HepG2 (cell line): ENCODE measurements at regions not wholly inside any gene's neighbourhood (a gene's known extent, or its start where the extent isn't known, plus 50 kb on each side); places are given as distances from the start of the nearest gene placed in this dataset.
A peak's percentile ranks its signal among the peaks of the same experiment; 100 is the strongest.

Experiments used
- CEBPZ ChIP-seq: IDR thresholded peaks from 2 replicates; pipeline ENCODE4 v1.6.1; 2012; ENCODE audit warnings: low read length, improper control_type of control experiment
- CREB3 ChIP-seq: sonication (generic); formaldehyde crosslinking; IDR thresholded peaks from 2 replicates; pipeline ENCODE4 v1.5.0; 2020; ENCODE audit warnings: missing genetic modification reagents
- GZF1 ChIP-seq: sonication (generic); formaldehyde crosslinking; IDR thresholded peaks from 2 replicates; pipeline ENCODE4 v1.5.1; 2020; ENCODE audit warnings: mild to moderate bottlenecking, missing genetic modification reagents
- KDM1A ChIP-seq: IDR thresholded peaks from 2 replicates; pipeline ENCODE4 v1.6.1; 2016; ENCODE audit warnings: missing compliant biosample characterization
- MTA1 ChIP-seq: sonication (generic); formaldehyde crosslinking; IDR thresholded peaks from 2 replicates; pipeline ENCODE4 v1.4.0; 2020; ENCODE audit warnings: missing genetic modification reagents, mild to moderate bottlenecking, borderline replicate concordance
- NR0B2 ChIP-seq: sonication (generic); formaldehyde crosslinking; IDR thresholded peaks from 2 replicates; pipeline ENCODE4 v1.4.0; 2020; ENCODE audit warnings: mild to moderate bottlenecking, missing genetic modification reagents
- NR2F1 ChIP-seq, 2 experiments: fragments of 450-650 bp in 1 of 2; formaldehyde crosslinking in 1 of 2; IDR thresholded peaks; 2 replicates each; pipeline versions ENCODE4 v1.5.0 to v1.6.1; 2016 to 2020; ENCODE audit warnings: mild to moderate bottlenecking in 1 of 2, missing compliant biosample characterization in 1 of 2, missing genetic modification reagents in 1 of 2, moderate library complexity in 1 of 2
- SNRNP70 ChIP-seq: fragments of 200-400 bp; formaldehyde crosslinking; IDR thresholded peaks from 2 replicates; pipeline ENCODE4 v1.6.1; 2017; ENCODE audit warnings: mild to moderate bottlenecking, low read depth, low read length, moderate library complexity
- TAF1 ChIP-seq: sonication (generic); formaldehyde crosslinking; IDR thresholded peaks from 2 replicates; pipeline ENCODE4 v1.4.0; 2020; ENCODE audit warnings: missing genetic modification reagents
- TCF12 ChIP-seq, 2 experiments: fragments of 450-650 bp in 1 of 2; sonication (generic) in 1 of 2; formaldehyde crosslinking in 1 of 2; IDR thresholded peaks; 2 replicates each; pipeline versions ENCODE4 v1.6.1 to v1.8.0; 2017 to 2022; ENCODE audit warnings: antibody characterized with exemption in 1 of 2, mild to moderate bottlenecking in 1 of 2, missing genetic modification reagents in 1 of 2, moderate library complexity in 1 of 2
- TMF1 ChIP-seq: sonication (generic); formaldehyde crosslinking; IDR thresholded peaks from 2 replicates; pipeline ENCODE4 v1.8.1; 2022; ENCODE audit warnings: low read depth, missing genetic modification reagents
- USF2 ChIP-seq, 2 experiments: sonication (generic) in 1 of 2; formaldehyde crosslinking in 1 of 2; IDR thresholded peaks; 2 replicates each; pipeline versions ENCODE4 v1.5.1 to v1.6.1; 2011 to 2020; ENCODE audit warnings: borderline replicate concordance in 1 of 2, low read depth in 1 of 2, low read length in 1 of 2, mild to moderate bottlenecking in 1 of 2, missing genetic modification reagents in 1 of 2, moderate library complexity in 1 of 2
- ZFP36 ChIP-seq: fragments of 150-350 bp; IDR thresholded peaks from 2 replicates; pipeline ENCODE4 v1.6.1; 2018; ENCODE audit warnings: borderline replicate concordance, low read length, low read depth; ENCODE audit not compliant: partially characterized antibody
- ZFP41 ChIP-seq: sonication (generic); formaldehyde crosslinking; IDR thresholded peaks from 2 replicates; pipeline ENCODE4 v1.4.0; 2020; ENCODE audit warnings: mild to moderate bottlenecking, missing genetic modification reagents, borderline replicate concordance
- ZFP90 ChIP-seq: sonication (generic); formaldehyde crosslinking; IDR thresholded peaks from 2 replicates; pipeline ENCODE4 v1.8.0; 2022; ENCODE audit warnings: missing genetic modification reagents, mild to moderate bottlenecking, inconsistent platforms, borderline replicate concordance
- ZNF138 ChIP-seq: sonication (generic); formaldehyde crosslinking; IDR thresholded peaks from 2 replicates; pipeline ENCODE4 v1.5.0; 2020; ENCODE audit warnings: mild to moderate bottlenecking, low read depth, missing genetic modification reagents
- ZNF275 ChIP-seq: sonication (generic); formaldehyde crosslinking; IDR thresholded peaks from 2 replicates; pipeline ENCODE4 v1.8.0; 2022; ENCODE audit warnings: missing genetic modification reagents, mild to moderate bottlenecking, inconsistent platforms, borderline replicate concordance
- ZNF331 ChIP-seq: sonication (generic); formaldehyde crosslinking; IDR thresholded peaks from 2 replicates; pipeline ENCODE4 v1.4.0; 2020; ENCODE audit warnings: missing genetic modification reagents
- ZNF619 ChIP-seq: sonication (generic); formaldehyde crosslinking; IDR thresholded peaks from 2 replicates; pipeline ENCODE4 v1.4.0; 2020; ENCODE audit warnings: mild to moderate bottlenecking, missing genetic modification reagents

- TF ChIP-seq MTA1, result peak; percentile 62; the same call in 1 of the 2 replicates
- peak; percentile 74 for TF ChIP-seq ZNF331 (CRISPR knock-in tag)
- no peak for TF ChIP-seq SNRNP70
- no peak for TF ChIP-seq ZFP90 (CRISPR knock-in tag)
- no peak for TF ChIP-seq TCF12 (IDR thresholded peaks at IDR 0.05)
- peak; percentile 88 for TF ChIP-seq TCF12 (CRISPR knock-in tag; IDR thresholded peaks at IDR 0.05)
- TF ChIP-seq ZNF275, result peak; percentile 45; the same call in 1 of the 2 replicates
- no peak for TF ChIP-seq ZFP36
- TF ChIP-seq ZNF619, result no peak
- TF ChIP-seq KDM1A (CRISPR knock-in tag), result no peak
- TF ChIP-seq NR2F1 (CRISPR knock-in tag; IDR thresholded peaks at IDR 0.05), result peak; percentile 64 to 66; a peak in 3 of 4 replicates
- no peak for TF ChIP-seq NR0B2 (CRISPR knock-in tag)
- no peak for TF ChIP-seq CEBPZ
- no peak for TF ChIP-seq USF2 (IDR thresholded peaks at IDR 0.05; ENCODE audit: low read depth, low read length)
- no peak for TF ChIP-seq USF2 (CRISPR knock-in tag; IDR thresholded peaks at IDR 0.05; ENCODE audit: borderline replicate concordance)
- no peak for TF ChIP-seq TMF1 (CRISPR knock-in tag)
- TF ChIP-seq ZNF138 (CRISPR knock-in tag), result no peak
- TF ChIP-seq CREB3 (CRISPR knock-in tag), result no peak
- TF ChIP-seq TAF1, result peak; percentile 27; the same call in 1 of the 2 replicates
- no peak for TF ChIP-seq GZF1 (CRISPR knock-in tag)
- TF ChIP-seq ZFP41 (CRISPR knock-in tag), result no peak
Observed at GRCh38 chr9:82560457-82560904, 502.5 kb downstream of the RASEF start (continued).
